ENCODE measurements at regions not wholly inside any gene's neighbourhood (a gene's known extent, or its start where the extent isn't known, plus 50 kb on each side); places are given as distances from the start of the nearest gene placed in this dataset.

DNA sequence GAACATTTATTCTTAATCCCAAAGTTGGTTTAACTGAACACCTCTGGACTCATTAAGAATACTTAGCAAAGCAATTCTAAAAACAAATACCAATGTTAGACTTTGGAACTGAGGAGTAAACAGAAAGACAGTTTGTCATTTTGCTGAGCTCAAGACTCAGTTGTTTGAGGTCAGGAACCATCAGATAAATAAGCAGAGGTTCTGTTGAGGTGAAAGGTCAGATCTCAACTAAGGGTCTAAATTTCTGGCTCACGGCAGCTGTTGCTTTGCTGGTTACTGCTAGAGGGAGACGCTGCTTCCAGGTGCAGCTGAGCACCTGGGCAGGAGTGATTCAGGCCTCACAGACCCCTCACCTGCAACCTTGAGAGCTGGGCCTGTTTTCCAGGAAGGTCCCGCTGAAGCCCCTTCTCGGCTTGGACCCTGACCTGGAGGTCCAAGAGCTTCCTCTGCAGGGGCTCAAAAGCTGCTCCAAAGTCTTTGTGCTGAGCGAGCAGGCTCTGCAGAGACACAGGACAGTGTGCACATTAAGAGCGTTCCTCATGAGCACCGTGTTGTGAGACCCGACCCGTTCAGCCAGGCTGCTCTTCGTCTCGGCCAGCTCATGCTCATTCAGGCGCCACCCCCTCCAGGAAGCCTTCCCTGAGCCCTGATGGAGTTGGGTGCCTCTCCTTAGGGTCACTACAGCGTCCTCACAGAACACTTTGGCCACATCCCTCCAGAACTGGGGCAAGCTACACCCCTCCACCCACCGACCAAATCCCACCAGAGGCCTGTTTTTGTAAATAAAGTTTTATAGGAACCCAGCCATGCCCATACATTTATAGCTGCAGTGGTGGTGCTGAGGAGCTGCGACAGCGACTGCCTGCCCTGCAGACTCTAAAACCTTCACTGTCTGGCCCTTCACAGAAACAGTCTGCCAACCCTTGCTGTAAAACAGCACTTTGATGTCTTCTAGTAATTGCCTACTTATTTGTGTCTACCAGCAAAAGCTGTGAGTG is 72.0 kb downstream of the SYNE3 start:
- in situ Hi-C loops (cut with HindIII; ENCODE audit: low pct_unique_long_range_greater_than_20kb, low sequenced_read_pairs): no loop called here
- no peak for DNase-seq (ENCODE audit: low read depth)

DNA sequence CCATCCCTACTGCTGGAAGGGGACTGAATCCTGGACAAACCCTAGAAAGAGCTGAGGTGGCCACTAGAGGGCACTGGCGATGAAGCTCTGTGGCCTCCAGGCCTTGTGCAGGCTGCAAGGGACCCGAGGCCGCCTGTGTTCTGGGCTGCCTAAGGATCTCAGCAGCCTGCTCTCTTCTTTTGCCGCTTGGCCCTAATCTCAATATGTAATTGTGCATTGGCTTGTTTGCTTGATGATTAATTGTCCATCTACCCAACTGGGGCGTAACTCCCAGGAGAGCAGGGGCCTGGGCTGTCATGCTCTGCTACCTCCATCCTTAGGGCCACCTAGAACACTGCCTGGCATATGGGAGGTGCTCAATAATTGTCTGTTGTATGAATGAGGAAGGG is 73.8 kb downstream of the SYNE3 start:
- in situ Hi-C loops (cut with HindIII; ENCODE audit: low pct_unique_long_range_greater_than_20kb, low sequenced_read_pairs): no loop called here

DNA sequence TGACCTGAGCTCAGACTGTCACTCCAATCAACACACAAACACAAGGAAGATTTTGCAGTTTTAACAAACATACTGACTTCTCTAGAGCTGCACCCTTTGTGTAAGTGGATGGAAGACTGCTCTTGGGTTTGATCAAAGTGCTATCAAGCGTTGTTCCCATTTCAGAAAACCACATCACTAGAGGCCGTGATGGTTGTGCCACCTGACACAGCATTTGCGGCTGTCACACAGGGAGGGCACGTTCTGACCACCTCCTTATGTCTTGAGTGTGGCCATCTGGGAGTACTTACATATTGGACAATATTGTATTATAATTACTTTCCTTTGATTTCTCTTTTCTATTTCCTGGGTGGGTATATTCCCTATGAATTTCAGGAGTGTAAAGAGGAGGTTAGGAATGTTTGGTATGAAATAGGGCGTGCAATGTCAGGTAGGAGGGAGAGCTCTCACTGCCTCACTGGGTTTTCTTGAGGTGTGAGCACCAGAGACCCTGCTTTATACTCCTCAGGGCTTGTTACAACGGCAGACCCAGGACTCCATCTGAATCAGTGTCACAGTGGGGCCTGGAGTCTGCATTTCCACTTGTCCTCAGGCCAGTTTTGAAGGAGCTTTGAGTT is 74.3 kb downstream of the SYNE3 start:
- DNase-seq (ENCODE audit: low read depth): no peak
- in situ Hi-C loops (cut with HindIII; ENCODE audit: low pct_unique_long_range_greater_than_20kb, low sequenced_read_pairs): no loop called here

More for the DNA sequence above, 73.8 kb downstream of the SYNE3 start:
- peak; percentile 44 for DNase-seq (ENCODE audit: low read depth)

DNA sequence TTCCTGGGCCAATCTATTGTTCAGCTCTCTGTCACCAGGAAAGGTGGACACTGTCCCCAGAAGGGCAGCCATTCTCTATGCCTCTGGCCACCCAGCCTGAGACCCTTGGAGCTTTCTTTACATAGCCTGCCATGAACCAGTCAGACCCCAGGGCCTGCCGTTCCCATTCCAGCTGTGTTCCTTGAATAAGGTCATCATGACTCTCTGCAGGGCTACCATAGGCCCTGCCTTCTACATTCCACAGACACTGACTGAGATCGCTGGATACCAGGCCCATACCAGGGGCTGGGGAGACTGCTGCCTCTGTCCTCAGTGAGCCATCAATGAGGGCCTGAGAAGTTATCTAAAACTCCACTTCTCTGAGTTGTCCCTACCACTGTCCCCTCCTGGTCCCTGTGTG is 75.5 kb downstream of the SYNE3 start:
- in situ Hi-C loops (cut with HindIII; ENCODE audit: low pct_unique_long_range_greater_than_20kb, low sequenced_read_pairs): no loop called here

GRCh38 chr14:95440496-95440895 is 76.0 kb downstream of the SYNE3 start:
- in situ Hi-C loops (cut with HindIII; ENCODE audit: low pct_unique_long_range_greater_than_20kb, low sequenced_read_pairs): no loop called here
- no peak for DNase-seq (ENCODE audit: low read depth)

More for the DNA sequence above, 75.5 kb downstream of the SYNE3 start:
- no peak for DNase-seq (ENCODE audit: low read depth)

DNA sequence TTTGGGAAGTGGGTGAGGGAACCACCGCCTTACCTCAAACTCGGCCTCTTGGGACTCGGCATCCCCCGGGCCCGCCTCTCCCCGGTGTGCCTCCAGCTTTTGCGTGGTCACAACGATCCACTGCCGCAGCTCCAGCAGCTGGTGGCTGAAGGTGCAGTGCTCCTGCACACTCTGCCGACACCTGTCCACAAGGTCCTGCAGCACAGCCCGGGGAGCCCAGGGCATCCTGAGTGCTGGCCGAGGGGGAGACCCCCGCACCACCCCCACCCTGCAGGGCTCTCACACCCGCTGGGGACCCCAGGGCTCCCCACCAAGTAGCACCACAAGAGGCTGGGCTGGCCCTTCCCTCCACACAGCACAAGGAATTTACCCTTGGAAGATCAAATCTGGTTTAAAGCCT is 76.6 kb downstream of the SYNE3 start:
- DNase-seq (ENCODE audit: low read depth): no peak
- in situ Hi-C loops (cut with HindIII; ENCODE audit: low pct_unique_long_range_greater_than_20kb, low sequenced_read_pairs): no loop called here

GRCh38 chr14:95437715-95438114 is 78.7 kb downstream of the SYNE3 start:
- in situ Hi-C loops (cut with HindIII; ENCODE audit: low pct_unique_long_range_greater_than_20kb, low sequenced_read_pairs): no loop called here
- no peak for DNase-seq (ENCODE audit: low read depth)

DNA sequence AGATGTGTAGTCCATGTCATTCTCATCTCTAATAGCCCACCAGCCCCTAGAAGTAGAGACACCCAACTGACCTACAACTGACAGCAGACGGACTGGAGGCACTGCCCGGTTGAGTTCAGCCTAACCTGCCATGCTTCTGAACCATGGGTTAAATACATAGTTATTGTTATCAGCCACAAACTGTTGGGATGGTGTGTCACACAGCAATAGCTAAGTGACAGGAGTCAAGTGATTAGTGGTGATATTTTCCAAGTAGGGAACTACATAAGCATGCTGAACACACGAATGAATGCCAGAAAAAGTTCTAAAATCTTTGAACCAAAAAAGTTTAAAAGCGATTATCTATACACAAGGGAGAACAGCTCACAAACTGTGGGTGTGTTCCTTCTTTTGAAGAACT is 80.1 kb downstream of the SYNE3 start:
- no peak for DNase-seq (ENCODE audit: low read depth)
- in situ Hi-C loops (cut with HindIII; ENCODE audit: low pct_unique_long_range_greater_than_20kb, low sequenced_read_pairs): no loop called here

DNA sequence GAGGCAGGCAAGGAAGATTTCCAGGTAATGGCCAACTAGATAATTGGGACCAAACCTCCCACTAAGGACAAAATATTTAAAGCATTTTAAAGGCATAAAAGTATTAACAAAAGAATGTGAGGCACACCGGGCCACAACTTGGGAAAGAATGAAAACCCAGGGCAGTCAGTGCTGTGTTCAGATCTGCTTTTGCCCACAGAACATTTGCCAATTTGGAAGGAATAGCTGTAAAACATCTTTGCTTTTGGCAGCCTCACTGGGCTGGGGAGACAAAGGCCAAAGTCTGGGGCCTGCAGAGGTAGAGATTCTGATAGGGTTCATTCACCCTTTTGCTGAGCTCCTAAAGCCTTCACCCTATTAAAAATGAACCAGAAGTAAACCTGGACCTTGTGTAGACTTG is 82.3 kb downstream of the SYNE3 start:
- in situ Hi-C loops (cut with HindIII; ENCODE audit: low pct_unique_long_range_greater_than_20kb, low sequenced_read_pairs): no loop called here
- DNase-seq (ENCODE audit: low read depth): no peak

- no peak for DNase-seq (ENCODE audit: low read depth)
- in situ Hi-C loops (cut with HindIII; ENCODE audit: low pct_unique_long_range_greater_than_20kb, low sequenced_read_pairs): no loop called here
Measured at GRCh38 chr14:95433094-95433478, 83.4 kb downstream of the SYNE3 start.

DNA sequence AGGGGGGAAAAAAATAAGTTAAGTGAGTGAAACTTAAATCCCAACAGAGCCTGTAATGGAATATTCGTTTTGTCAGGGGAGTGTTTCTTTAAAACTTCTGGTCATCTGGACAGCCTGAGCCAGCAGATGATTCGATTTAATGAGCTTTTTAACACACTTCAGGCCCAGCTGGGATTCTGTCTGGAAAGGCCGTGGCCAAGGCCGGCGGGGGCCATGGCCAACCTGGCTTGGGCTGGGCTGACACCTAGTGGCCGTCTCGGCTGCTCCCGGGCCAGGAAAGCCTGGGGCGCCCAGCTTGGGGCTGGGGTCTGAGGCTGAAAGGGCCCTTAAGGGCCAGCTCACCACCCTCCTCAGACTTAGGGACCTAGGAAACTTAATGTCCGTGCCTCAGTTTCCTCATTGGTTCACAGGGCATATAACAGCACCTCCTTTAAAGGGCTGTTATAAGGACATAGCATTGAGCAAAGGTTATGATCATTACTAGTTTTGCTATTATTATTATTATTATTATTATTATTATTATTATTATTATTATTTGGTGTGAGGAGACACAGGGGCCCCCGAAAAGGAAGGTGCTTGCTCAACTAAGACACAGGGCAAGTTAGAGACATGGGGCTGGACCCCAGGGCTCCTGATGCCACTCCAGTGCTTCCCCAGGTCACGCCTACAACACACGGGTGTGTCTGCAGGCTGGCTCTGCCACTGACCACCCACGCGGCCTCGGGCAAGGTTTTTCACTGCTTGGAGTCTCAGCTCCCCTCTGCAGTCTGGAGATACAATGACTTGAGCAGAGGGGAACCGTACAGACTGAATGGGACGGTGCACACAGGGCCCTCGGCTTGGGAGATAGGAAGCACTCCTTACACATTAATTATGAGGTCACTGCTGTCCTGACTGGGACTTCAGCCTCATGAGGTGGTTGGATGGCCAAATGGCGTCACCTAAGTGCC is 84.0 kb downstream of the SYNE3 start:
- DNase-seq (ENCODE audit: low read depth): peak; percentile 3
- in situ Hi-C loops (cut with HindIII; ENCODE audit: low pct_unique_long_range_greater_than_20kb, low sequenced_read_pairs): no loop called here

DNA sequence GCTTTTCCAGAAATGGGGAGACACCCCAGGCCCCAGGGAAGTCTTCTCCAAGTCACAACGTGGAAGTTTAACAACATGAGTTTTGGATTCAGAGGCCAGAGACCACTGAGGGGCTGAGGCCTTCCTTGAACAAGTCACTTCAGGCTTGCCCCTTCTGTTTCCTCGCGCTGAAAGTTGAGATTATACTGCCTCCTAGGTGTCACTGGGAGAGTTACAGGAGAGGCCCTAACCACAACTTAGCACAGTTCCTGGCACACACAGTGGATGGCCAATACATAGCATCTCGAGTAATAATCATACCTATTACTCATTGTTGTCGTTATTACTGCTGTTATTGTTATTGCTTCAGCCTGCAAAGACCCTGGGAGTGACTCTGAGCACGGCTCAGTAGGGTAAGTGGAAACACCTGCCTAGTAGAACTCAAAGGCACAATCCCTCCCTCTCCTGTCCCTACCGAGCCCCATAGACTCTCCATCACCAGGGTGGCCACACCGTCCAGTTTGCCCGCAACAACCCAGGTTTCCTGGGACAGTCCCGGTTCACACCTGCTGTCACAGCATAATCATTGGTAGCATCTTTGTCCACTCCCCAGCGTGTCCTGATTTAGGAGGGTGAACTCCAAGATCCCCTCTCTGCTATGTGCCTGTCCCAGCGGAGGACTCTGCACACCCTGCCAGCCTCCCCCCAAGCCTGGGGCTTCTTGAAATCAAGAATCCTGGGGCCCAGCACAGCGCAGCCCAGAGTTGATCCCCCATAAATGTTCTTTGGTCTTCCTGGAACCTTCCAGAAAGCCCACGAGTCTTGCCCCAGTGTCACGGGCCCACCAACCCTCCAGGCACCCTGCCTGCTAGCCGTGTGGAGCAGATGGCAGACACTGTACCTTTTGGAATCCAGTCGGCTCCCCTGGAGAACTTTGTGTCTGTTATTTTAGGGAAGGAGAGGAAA is 85.0 kb downstream of the SYNE3 start:
- in situ Hi-C loops (cut with HindIII; ENCODE audit: low pct_unique_long_range_greater_than_20kb, low sequenced_read_pairs): no loop called here
- no peak for DNase-seq (ENCODE audit: low read depth)

DNA sequence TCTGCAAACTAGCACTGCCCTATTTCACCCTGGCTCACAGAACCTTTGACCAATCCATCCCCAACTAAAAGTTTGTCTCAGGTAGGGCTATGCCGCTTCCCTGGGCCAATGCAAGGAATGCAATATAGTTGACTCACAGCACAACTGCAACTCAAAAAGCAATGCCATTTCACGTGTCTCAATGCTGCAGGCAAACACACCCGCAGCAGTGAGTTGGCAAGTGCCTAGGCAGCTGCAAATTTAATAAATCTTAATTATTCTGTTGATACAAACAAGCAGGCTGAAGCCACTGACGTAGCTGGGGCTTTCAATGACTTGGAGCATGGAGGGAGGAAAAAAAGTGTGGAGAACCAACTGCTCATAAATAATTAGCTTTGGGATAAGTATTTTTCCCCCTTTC is 87.9 kb downstream of the SYNE3 start:
- DNase-seq (ENCODE audit: low read depth): no peak
- in situ Hi-C loops (cut with HindIII; ENCODE audit: low pct_unique_long_range_greater_than_20kb, low sequenced_read_pairs): no loop called here

DNA sequence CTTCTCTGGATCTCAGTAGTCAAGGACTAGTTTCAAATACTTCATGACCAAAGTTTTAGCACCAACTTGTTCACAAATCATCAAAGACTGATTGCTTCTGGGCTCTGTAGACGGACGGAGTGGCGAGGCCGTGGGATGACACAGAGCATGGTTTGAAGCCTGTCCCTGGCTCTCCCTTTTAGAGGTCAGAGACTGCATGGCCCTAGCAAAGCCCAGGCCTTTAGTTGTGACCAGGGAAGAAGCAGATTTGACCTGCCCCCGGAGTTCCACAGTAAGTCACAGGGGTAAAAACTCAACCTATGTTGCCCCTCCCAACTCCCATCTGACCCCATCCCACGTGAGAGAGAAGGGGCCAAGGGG is 90.4 kb downstream of the SYNE3 start:
- in situ Hi-C loops (cut with HindIII; ENCODE audit: low pct_unique_long_range_greater_than_20kb, low sequenced_read_pairs): no loop called here
- no peak for DNase-seq (ENCODE audit: low read depth)

DNA sequence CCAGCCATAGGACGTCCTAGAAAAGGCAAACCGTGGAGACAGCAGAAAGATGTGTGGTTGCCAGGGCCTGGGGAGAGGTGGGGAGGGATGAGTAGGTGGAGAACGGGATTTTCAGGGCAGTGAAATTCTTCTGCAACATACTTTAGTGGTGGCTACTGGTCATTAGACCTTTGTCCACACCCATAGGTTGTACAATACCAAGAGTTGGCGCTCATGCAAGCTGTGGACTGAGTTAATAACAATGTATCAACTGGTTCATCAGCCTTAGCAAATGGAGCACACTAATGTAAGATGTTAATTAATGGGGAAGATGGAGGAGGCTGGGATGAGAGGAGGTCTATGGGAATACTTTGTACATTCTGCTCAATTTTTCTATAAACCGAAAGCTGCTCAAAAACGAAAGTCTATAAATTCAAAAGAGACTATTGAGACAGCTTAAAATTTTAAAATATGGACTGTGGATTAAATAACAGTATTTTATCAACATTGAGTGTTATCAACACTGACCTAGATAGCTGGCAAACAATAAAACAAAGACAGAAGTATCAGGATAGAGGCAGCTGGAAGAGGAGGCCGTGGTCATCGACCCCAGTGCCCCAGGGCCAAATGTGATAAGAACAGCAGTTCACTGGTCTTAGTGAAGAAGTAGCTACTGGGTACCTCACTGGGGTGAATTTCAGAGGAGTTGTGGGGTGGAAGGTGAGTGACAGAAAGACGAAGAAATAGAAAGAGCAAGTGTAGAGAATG is 90.9 kb downstream of the SYNE3 start:
- in situ Hi-C loops (cut with HindIII; ENCODE audit: low pct_unique_long_range_greater_than_20kb, low sequenced_read_pairs): no loop called here
- DNase-seq (ENCODE audit: low read depth): no peak

DNA sequence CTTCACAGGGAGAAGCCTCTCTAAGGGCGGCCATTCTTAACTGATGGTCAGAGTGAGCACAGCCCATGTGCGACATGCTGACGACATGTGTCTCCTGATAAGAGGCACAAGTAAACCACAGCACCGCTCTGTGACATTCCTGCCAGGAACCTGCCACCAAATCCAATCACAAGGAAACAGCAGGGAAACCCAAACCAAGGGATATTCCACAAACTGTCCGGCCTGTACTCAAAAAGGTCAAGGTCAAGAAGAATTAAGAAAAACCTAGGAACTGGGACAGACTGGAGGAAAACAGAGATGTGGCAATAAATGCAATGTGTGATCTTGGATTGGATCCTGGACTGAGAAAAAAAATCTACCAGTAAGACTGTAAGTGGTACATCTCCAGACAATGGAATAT is 91.9 kb downstream of the SYNE3 start:
- no peak for DNase-seq (ENCODE audit: low read depth)
- in situ Hi-C loops (cut with HindIII; ENCODE audit: low pct_unique_long_range_greater_than_20kb, low sequenced_read_pairs): no loop called here

DNA sequence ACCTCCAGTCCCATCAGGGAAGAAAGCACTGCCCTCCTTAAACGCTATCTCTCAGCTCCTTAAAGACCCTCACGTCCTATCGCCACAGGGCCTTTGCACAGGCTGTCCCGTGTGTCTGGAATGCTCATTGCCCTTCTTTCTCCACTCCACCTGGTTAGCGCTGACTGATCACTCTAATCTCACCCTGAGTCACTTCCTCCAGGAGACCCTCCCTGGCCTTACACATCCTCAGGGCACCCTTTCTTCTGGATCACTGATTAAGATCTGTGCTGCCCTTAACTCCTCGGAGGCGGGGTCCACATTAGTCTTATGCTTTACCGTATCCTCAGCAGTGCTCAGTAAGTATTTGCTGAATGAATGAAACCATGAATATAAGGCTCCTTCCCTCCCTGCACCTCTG is 94.7 kb downstream of the SYNE3 start:
- no peak for DNase-seq (ENCODE audit: low read depth)
- in situ Hi-C loops (cut with HindIII; ENCODE audit: low pct_unique_long_range_greater_than_20kb, low sequenced_read_pairs): no loop called here
